ENCODE measurements at regions not wholly inside any gene's neighbourhood (a gene's known extent, or its start where the extent isn't known, plus 50 kb on each side); places are given as distances from the start of the nearest gene placed in this dataset.
A peak's percentile ranks its signal among the peaks of the same experiment; 100 is the strongest.

GRCh38 chr17:31598921-31599571 lies 207.6 kb downstream of the RAB11FIP4 start:
- TF ChIP-seq, protein P1, sequence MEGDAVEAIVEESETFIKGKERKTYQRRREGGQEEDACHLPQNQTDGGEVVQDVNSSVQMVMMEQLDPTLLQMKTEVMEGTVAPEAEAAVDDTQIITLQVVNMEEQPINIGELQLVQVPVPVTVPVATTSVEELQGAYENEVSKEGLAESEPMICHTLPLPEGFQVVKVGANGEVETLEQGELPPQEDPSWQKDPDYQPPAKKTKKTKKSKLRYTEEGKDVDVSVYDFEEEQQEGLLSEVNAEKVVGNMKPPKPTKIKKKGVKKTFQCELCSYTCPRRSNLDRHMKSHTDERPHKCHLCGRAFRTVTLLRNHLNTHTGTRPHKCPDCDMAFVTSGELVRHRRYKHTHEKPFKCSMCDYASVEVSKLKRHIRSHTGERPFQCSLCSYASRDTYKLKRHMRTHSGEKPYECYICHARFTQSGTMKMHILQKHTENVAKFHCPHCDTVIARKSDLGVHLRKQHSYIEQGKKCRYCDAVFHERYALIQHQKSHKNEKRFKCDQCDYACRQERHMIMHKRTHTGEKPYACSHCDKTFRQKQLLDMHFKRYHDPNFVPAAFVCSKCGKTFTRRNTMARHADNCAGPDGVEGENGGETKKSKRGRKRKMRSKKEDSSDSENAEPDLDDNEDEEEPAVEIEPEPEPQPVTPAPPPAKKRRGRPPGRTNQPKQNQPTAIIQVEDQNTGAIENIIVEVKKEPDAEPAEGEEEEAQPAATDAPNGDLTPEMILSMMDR (IDR thresholded peaks at IDR 0.05; ENCODE audit: low read depth, low read length) = no peak
- Histone ChIP-seq H3K9me3 (ENCODE audit: low read depth) (no peaks in the 10 kb centered on the region), H3K36me3 (no peaks in the 10 kb centered on the region), H3K4me3 (no peak overlapping the region), H3K4me1 (ENCODE audit: low read depth) (peaks cover 5% of the 10 kb centered on the region), H3K27ac (no peak overlapping the region), H3K27me3 (no peaks in the 10 kb centered on the region)
- no peak for DNase-seq (ENCODE audit: low read depth in 1 of 2, low spot score in 1 of 2)

GRCh38 chr17:31598399-31598782 lies 206.9 kb downstream of the RAB11FIP4 start:
- Histone ChIP-seq H3K4me1 (ENCODE audit: low read depth) (peaks cover 5% of the 10 kb centered on the region), H3K27ac (no peak overlapping the region)
- TF ChIP-seq, protein P1 (IDR thresholded peaks at IDR 0.05; ENCODE audit: low read depth, low read length) = no peak

DNA sequence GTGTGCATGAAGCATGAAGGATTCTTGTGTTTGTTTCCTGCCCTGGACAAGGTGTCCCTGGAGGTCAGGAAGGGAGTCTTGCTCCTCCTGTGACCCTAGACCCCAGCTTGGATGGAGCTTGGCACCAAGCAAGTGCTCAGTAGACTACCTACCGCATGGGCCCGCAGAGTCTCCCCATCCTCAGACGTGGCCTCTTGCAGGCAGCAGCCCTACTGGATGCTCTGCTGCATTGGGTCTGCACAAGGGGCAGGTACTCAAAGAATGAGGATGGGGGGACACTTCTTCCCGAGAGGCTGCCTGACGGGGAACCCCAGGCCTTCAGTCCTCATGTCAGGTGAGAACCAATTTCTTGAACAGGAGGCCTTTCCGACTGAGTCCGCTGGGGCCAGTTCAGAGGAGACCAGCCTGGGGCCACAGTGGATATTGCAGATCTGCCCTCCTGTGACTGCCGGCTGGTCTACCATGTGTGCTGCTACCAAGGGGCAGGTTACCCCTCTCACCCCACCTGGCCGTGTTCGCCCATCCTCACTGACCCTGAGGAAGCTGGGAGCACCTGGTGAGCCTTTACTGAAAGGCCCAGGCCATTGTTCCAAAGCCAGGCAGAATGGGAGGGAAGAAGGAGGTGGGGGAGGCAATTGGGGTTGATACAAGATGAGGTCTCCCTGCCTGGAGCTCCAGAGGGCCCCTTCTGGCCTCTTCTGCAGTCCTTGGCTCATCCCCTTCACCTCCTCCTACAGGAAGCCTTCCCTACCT lies 206.3 kb downstream of the RAB11FIP4 start:
- H3K4me3 ChIP-seq = no peak overlapping the region
- H3K36me3 ChIP-seq = no peaks in the 10 kb centered on the region
- TF ChIP-seq, protein P1 (IDR thresholded peaks at IDR 0.05; ENCODE audit: low read depth, low read length) = no peak
- H3K27me3 ChIP-seq = no peaks in the 10 kb centered on the region
- H3K4me1 ChIP-seq (ENCODE audit: low read depth) = peaks cover 5% of the 10 kb centered on the region
- H3K27ac ChIP-seq = no peak overlapping the region
- H3K9me3 ChIP-seq (ENCODE audit: low read depth) = no peaks in the 10 kb centered on the region
- no peak for DNase-seq (ENCODE audit: low read depth in 1 of 2, low spot score in 1 of 2)

More at GRCh38 chr17:31598399-31598782, 206.9 kb downstream of the RAB11FIP4 start:
- no peak for DNase-seq (ENCODE audit: low read depth in 1 of 2, low spot score in 1 of 2)
- no peaks in the 10 kb centered on the region for H3K36me3 ChIP-seq
- no peaks in the 10 kb centered on the region for H3K9me3 ChIP-seq (ENCODE audit: low read depth)
- no peaks in the 10 kb centered on the region for H3K27me3 ChIP-seq
- no peak overlapping the region for H3K4me3 ChIP-seq

DNA sequence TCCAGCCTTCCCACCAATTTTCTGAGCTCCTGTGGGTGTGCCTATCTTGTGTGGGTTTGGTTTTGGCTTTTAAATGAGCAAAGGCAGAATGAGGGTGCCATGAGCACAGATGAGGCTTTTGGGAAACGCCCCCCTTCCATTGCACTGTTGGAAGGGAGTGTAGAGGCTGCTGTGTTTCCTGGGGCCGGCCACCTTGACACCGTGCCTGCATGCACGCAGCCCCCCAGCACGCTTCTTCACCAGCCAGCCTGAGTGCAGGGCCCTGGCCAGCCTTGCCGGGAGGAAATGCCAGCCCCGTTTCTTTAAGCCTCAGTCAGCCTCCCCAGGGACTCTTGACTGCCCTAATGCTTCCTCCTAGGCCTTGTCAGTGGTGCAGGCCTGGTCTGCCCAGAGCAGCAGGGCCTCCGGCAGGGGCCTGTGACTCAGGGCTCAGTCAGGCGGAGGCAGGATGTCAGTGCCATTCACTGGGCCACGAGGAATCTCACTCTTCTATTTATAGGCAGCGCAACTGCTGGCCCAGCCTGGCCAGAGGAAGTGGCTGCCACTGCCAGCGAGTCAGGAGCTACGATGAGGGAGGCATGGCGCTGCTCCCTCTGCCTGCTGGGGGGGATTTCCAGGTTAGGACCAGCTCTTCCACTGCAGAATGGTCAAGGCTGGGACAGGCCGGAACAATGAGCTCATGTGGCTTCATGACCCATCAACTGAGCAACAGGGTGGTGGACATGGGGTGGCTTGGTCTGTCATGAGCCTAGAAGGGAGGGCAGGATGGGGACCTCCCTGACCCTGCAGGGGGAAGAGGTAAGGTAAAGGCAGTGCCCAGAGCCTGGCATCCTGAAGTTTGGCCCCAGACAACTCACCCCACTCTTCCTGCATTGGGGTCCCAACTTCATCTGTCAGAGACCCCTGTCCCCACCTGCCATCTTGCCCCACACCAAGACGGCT lies 205.2 kb downstream of the RAB11FIP4 start:
- no peaks in the 10 kb centered on the region for H3K9me3 ChIP-seq (ENCODE audit: low read depth)
- H3K27me3 ChIP-seq = no peaks in the 10 kb centered on the region
- DNase-seq (ENCODE audit: low read depth in 1 of 2, low spot score in 1 of 2) = peak; percentile 64 to 96
- H3K27ac ChIP-seq = peak overlapping the region; percentile 66
- no peaks in the 10 kb centered on the region for H3K36me3 ChIP-seq
- no peak overlapping the region for H3K4me3 ChIP-seq
- TF ChIP-seq, protein P1 (IDR thresholded peaks at IDR 0.05; ENCODE audit: low read depth, low read length) = no peak
- peaks cover 5% of the 10 kb centered on the region for H3K4me1 ChIP-seq (ENCODE audit: low read depth)

DNA sequence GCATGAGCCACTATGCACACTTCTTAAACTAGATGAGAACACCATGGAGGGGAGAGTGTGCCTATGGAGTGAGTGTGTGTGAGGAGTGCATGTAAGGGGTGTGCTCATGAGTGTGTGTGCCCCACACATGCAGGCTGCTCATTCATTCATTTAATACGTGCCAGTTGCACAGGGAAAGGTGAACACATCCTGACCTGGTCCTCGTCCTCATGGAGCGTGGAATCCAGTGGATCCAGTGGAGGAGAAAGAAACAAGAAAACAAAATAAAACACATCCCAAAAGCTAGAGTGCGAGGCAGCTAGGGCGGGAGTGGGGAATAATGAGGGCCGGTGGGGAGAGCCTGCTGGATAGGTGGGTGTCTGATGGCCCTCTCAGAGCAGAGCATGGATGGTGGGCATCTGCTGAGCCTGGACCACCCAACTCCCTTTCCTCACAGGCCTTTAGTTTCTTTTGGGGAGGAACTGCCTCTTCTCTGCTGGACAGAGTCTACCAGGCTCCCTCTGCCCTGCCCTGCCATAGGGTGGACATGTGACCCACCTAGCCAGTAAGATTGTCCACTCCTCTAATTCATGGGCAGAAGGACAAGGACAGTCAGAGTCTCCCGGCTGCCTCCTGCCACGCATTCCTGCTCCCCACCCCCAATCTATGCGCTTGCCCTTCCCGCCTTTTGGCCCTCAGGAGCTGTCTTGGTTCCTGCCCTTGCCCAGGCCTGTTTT lies 204.3 kb downstream of the RAB11FIP4 start:
- Histone ChIP-seq H3K36me3 (no peaks in the 10 kb centered on the region), H3K9me3 (ENCODE audit: low read depth) (no peaks in the 10 kb centered on the region), H3K4me3 (no peak overlapping the region), H3K27ac (peak overlapping the region; percentile 66), H3K27me3 (no peaks in the 10 kb centered on the region), H3K4me1 (ENCODE audit: low read depth) (peaks cover 5% of the 10 kb centered on the region)
- TF ChIP-seq, protein P1 (IDR thresholded peaks at IDR 0.05; ENCODE audit: low read depth, low read length) = no peak
- no peak for DNase-seq (ENCODE audit: low read depth in 1 of 2, low spot score in 1 of 2)

Measured in cardiac muscle cell (in vitro differentiated cells and primary cell).